ENCODE measurements at regions not wholly inside any gene's neighbourhood (a gene's known extent, or its start where the extent isn't known, plus 50 kb on each side); places are given as distances from the start of the nearest gene placed in this dataset.
"Not testable (repeated sequence)": the region's sequence is repeated elsewhere in the genome, so short reads cannot be mapped to it uniquely, and the experiment has no call there.

DNA sequence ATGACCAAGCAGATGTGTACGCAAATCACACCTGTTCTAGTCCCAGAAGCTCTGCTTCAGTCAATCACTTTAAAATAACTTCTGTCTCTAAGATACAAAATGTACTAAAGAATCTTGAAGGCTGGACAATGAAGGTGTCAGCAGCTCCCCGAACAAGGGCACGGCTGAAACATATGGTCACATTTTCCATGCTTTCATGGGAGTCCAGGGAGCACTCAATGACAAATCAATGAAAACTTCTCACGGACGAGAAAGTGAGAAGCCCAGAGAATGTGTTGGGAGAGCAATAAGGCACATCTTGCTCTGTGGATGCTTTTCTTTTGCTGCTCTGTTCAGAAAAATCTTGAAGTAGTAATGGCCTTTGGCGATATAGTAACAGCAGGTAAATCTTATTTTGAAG is 1548.7 kb downstream of the KHDRBS2 start:
- POLR2A ChIA-PET = not testable (repeated sequence)

DNA sequence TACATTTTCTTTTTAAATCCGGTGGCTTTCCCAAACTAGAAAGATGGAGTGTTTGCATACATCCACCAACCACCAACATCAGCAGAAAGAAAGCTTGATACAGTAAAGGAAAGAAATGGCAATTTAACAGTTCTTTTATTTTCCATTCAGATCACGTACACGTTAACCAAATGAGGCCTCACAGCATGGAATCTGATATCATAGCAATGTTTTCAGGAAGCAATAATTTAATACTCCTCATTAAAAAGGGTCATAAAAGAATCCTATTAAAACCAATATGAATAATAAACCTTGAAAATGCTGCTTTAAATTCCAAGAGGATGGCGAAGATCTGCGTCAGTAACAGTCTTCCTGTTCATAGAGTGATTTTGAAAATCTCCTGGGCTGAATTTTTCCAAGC is 1562.1 kb downstream of the KHDRBS2 start:
- H3K36me3 ChIP-seq (ENCODE audit: control insufficient read depth, insufficient read depth, low read length); H3K9me3 ChIP-seq (replicated peaks; ENCODE audit: control insufficient read depth, insufficient read depth, low read depth, low read length); ATAC-seq; H3K9me1 ChIP-seq (ENCODE audit: control insufficient read depth, insufficient read depth, low read length); POLR2A ChIA-PET; BruUV-seq (replicated peaks); H3K9ac ChIP-seq (ENCODE audit: insufficient read depth in 1 of 2, low read depth in 2 of 2, low read length in 2 of 2); DNase-seq (ENCODE audit: extremely low read depth in 1 of 4, low spot score in 3 of 4); H3K27ac ChIP-seq (ENCODE audit: extremely low read depth, low read depth, low read length); H3K4me2 ChIP-seq (ENCODE audit: insufficient read depth, low read length); FAIRE-seq; CTCF ChIA-PET (ENCODE audit: low intra/inter-chr PET ratio); H3K79me2 ChIP-seq (ENCODE audit: control insufficient read depth, insufficient read depth, low read length); H3K4me3 ChIP-seq; H2AFZ ChIP-seq (ENCODE audit: low read depth, low read length); H3K27me3 ChIP-seq (ENCODE audit: control insufficient read depth in 2 of 2, insufficient read depth in 2 of 2, low read length in 2 of 2); H3K4me1 ChIP-seq (replicated peaks in 1 of 2; ENCODE audit: control insufficient read depth in 2 of 2, insufficient read depth in 2 of 2, low read length in 2 of 2); intact Hi-C loops (cut with micrococcal nuclease); in situ Hi-C loops (cut with MboI); H4K20me1 ChIP-seq (replicated peaks; ENCODE audit: control insufficient read depth, insufficient read depth, low read length): not testable (repeated sequence)
- 3% methylated on average over 4 of the region's 5 CpGs for WGBS (ENCODE audit: insufficient coverage, low coverage, missing lambda C conversion rate)

More for the DNA sequence above, 1548.7 kb downstream of the KHDRBS2 start:
- H2AFZ ChIP-seq (ENCODE audit: low read depth, low read length); H3K27me3 ChIP-seq (ENCODE audit: control insufficient read depth in 2 of 2, insufficient read depth in 2 of 2, low read length in 2 of 2); H3K9me3 ChIP-seq (replicated peaks; ENCODE audit: control insufficient read depth, insufficient read depth, low read depth, low read length); in situ Hi-C loops (cut with MboI); FAIRE-seq; H3K79me2 ChIP-seq (ENCODE audit: control insufficient read depth, insufficient read depth, low read length); CTCF ChIA-PET (ENCODE audit: low intra/inter-chr PET ratio); H3K4me1 ChIP-seq (replicated peaks in 1 of 2; ENCODE audit: control insufficient read depth in 2 of 2, insufficient read depth in 2 of 2, low read length in 2 of 2); H3K9ac ChIP-seq (ENCODE audit: insufficient read depth in 1 of 2, low read depth in 2 of 2, low read length in 2 of 2); H3K9me1 ChIP-seq (ENCODE audit: control insufficient read depth, insufficient read depth, low read length); BruUV-seq (replicated peaks); H3K27ac ChIP-seq (ENCODE audit: extremely low read depth, low read depth, low read length); H4K20me1 ChIP-seq (replicated peaks; ENCODE audit: control insufficient read depth, insufficient read depth, low read length); intact Hi-C loops (cut with micrococcal nuclease); ATAC-seq; H3K36me3 ChIP-seq (ENCODE audit: control insufficient read depth, insufficient read depth, low read length); H3K4me3 ChIP-seq; H3K4me2 ChIP-seq (ENCODE audit: insufficient read depth, low read length); DNase-seq (ENCODE audit: extremely low read depth in 1 of 4, low spot score in 3 of 4): not testable (repeated sequence)
- 2% methylated on average over 6 of the region's 6 CpGs for WGBS (ENCODE audit: insufficient coverage, low coverage, missing lambda C conversion rate)
